ENCODE measurements at regions not wholly inside any gene's neighbourhood (a gene's known extent, or its start where the extent isn't known, plus 50 kb on each side); places are given as distances from the start of the nearest gene placed in this dataset.

GRCh38 chr20:58076405-58076804 lies 152.0 kb downstream of the ANKRD60 start:
- TF ChIP-seq CTCF (IDR thresholded peaks at IDR 0.05) (no peak), POLR2A (IDR thresholded peaks at IDR 0.05) (no peak)
